Stimulated activated naive CD8-positive, alpha-beta T cell treated with anti-CD3 and anti-CD28 coated beads, Interleukin-15, Interleukin-2, amounts not matched to agents 100 ng/mL and 50 ng/mL, for 24 hours (primary cell): ENCODE measurements at regions not wholly inside any gene's neighbourhood (a gene's known extent, or its start where the extent isn't known, plus 50 kb on each side); places are given as distances from the start of the nearest gene placed in this dataset.

ENCODE experiments used
- H3K27ac Mint-ChIP-seq: one replicate; pipeline ENCODE4 v1.8.0; 2021; ENCODE audit warnings: mild to moderate bottlenecking, mixed read lengths
- H3K27me3 Mint-ChIP-seq: one replicate; pipeline ENCODE4 v1.8.0; 2021; ENCODE audit warnings: mixed read lengths
- H3K36me3 Mint-ChIP-seq: one replicate; pipeline ENCODE4 v1.8.0; 2021; ENCODE audit warnings: low read depth, mixed read lengths
- H3K4me1 Mint-ChIP-seq: one replicate; pipeline ENCODE4 v1.8.0; 2021; ENCODE audit warnings: low read depth, mixed read lengths
- H3K4me3 Mint-ChIP-seq: one replicate; pipeline ENCODE4 v1.8.0; 2021; ENCODE audit warnings: mild to moderate bottlenecking, mixed read lengths
- H3K9me3 Mint-ChIP-seq: one replicate; pipeline ENCODE4 v1.8.0; 2021; ENCODE audit warnings: mixed read lengths

DNA sequence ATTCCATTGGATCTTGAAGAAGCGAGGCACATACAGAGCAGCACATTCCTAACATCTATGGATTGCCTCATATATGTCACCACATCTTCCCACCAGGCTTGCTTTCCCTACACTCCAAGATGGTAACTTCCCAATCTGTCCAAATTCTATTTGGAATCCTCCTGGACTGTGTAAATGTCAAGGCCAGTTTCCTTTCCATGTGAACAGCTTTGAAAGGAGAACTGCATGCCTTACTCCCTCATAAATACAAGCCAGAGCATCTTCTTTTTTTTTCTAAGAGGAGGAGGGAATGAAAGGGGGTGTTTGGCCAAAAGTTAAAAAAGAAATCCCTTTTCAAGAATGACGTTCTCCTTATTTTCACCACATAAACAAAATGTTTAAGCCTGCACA lies 103.8 kb upstream of the OSR1 start:
- no peaks in the 10 kb centered on the region for H3K36me3 Mint-ChIP-seq
- no peak overlapping the region for H3K27ac Mint-ChIP-seq
- peaks cover 11% of the 10 kb centered on the region for H3K27me3 Mint-ChIP-seq
- no peak overlapping the region for H3K4me3 Mint-ChIP-seq
- H3K9me3 Mint-ChIP-seq: no peaks in the 10 kb centered on the region
- H3K4me1 Mint-ChIP-seq: no peaks in the 10 kb centered on the region

DNA sequence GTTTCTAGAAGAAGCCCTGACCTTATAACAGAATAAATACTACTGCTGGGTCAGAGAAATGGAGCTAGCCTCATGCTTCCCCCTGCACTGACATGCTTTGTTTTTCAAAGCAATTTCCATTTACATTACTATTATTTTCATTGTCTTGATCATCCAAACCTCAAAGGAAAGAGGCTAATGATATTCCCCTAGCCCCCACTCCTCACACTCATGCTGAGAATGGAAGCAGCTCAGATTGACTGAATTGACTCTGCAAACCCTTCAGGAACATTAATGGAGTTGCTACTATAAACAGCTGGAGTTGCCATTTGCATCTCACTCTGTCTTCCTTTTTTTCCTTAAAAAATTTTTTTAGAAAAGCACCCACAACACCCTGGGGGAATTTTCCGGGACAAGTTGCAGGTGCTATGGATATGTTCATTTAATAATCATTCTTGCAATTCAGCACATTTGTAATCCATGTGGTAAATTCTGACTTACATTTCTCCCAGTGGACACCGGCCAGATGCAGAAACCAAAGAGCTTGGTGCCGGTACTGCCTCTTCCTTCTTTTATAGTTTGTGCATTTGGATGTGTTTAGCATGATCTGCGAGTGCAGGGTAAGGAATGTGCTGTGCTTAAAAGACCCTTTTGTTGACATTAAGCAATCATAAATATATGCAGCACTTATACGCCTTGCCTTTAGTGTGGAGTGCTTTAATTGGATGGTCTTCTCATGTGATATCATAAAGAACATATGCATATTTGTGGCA lies 103.3 kb upstream of the OSR1 start:
- Mint-ChIP-seq H3K27ac (no peak overlapping the region), H3K27me3 (peaks cover 11% of the 10 kb centered on the region), H3K4me3 (no peak overlapping the region), H3K9me3 (no peaks in the 10 kb centered on the region), H3K4me1 (no peaks in the 10 kb centered on the region), H3K36me3 (no peaks in the 10 kb centered on the region)

DNA sequence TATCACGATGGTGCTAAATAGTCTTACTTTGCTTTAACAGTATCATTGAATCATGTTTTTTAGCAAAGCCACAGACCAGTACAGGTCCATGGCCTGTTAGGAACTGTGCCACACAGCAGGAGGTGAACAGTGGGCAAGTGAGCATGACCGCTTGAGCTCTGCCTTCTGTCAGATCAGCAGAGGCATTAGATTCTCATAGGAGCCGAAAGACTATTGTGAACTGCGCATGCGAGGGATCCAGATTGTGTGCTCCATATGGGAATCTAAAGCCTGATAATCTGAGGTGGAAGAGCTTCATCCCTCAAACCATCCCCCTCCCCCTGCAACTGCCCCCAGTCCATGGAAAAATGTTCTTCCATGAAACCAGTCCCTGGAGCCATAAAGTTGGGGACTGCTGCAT lies 102.3 kb upstream of the OSR1 start:
- no peak overlapping the region for H3K27ac Mint-ChIP-seq
- H3K36me3 Mint-ChIP-seq: no peaks in the 10 kb centered on the region
- H3K9me3 Mint-ChIP-seq: no peaks in the 10 kb centered on the region
- H3K4me1 Mint-ChIP-seq: no peaks in the 10 kb centered on the region
- peaks cover 11% of the 10 kb centered on the region for H3K27me3 Mint-ChIP-seq
- H3K4me3 Mint-ChIP-seq: no peak overlapping the region

DNA sequence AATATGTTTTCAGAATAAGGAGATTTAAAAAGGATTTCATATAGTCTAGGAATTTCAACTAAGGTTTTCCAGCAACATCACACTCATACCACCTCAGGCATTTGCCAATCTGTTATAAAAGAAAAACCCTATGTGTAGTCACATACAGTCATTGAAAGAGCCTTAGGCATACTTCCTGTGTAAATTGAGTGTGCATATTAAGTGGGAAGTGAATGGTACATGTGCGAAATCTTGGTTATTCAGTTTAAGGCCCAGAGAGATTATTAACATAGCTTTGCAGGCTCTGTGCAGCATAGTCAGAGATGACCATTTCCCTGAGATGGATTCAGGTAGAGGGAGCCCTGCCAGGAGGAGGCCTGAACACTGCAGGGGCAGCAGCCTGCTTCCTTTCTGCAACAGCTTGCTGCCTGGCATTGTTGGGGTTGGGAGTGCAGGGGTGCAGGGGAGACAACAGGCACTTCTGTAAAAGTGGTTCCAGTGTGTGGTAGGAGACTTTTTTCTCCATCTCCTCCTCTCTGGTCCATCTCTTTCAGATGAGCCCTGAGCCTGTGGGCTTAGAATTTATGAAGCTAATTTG lies 100.1 kb upstream of the OSR1 start:
- Mint-ChIP-seq H3K36me3 (no peaks in the 10 kb centered on the region), H3K4me3 (no peak overlapping the region), H3K4me1 (no peaks in the 10 kb centered on the region), H3K27ac (no peak overlapping the region), H3K27me3 (peaks cover 9% of the 10 kb centered on the region), H3K9me3 (peaks cover 5% of the 10 kb centered on the region)

DNA sequence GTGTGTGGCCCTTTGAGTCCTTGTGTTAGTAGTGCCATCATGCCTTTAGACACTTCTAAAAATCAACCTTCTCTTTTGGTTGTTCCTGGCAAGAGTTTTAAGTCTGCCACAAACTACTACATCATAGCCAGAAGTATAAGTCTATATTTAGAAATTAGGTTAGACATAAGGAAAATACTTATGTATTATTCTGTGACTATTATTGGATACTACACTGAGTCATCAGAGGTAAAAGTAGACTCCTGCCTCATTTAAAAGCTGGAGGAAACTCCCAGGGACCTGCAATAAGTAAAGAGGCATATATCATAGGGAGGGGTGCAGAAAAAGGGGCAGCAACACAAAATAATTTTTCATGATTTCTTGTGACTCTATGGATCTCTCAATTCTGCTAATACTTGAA lies 99.4 kb upstream of the OSR1 start:
- peaks cover 5% of the 10 kb centered on the region for H3K9me3 Mint-ChIP-seq
- H3K4me1 Mint-ChIP-seq: no peaks in the 10 kb centered on the region
- peaks cover 6% of the 10 kb centered on the region for H3K27me3 Mint-ChIP-seq
- no peak overlapping the region for H3K4me3 Mint-ChIP-seq
- H3K36me3 Mint-ChIP-seq: no peaks in the 10 kb centered on the region
- no peak overlapping the region for H3K27ac Mint-ChIP-seq

DNA sequence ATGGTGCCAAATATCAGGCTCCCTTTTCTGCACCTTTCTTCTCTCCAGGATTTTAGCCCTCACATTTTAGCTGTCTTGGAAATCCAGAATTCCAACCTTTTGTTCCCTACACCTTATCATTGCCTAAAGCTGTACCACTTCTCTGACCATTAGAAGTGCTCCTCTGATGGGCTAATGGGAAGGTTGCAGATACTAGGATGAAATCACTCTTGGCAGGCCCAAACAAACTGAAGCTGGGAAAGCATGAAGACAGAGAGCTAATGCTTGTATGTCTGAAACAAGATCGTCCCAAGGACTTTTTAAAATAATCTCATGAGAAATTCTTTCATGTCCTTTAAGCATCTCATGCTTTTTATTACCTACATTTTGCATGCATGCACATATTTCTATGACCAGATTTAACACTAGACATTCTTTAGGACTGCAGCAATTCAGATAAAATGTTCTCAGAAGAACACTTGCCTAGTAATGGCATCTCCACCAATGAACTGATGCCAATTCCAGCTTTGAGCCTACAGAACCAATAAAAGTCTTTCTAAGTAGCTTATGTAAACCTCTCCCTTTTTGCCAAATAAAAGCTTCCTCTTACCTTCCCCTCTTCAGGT lies 98.4 kb upstream of the OSR1 start:
- no peaks in the 10 kb centered on the region for H3K36me3 Mint-ChIP-seq
- no peak overlapping the region for H3K4me3 Mint-ChIP-seq
- H3K27ac Mint-ChIP-seq: no peak overlapping the region
- H3K4me1 Mint-ChIP-seq: no peaks in the 10 kb centered on the region
- H3K27me3 Mint-ChIP-seq: no peaks in the 10 kb centered on the region
- peaks cover 5% of the 10 kb centered on the region for H3K9me3 Mint-ChIP-seq

DNA sequence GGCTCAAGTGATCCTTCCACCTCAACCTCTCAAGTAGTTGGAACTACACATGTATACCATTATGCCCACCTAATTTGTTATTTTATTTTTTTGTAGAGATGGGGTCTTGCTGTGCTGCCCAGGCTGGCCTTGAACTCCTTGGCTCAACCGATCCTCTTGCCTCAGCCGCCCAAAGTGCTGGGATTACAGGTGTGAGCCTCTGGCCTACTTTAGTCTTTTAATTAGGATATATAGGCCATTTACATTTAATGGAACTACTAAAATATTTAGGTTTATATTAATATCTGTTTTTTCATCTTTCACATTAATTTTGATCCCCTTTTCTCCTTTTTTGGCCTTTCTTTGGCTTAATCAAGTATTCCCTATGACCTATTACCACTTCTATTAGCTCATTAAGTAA lies 95.7 kb upstream of the OSR1 start:
- H3K9me3 Mint-ChIP-seq: peaks cover 5% of the 10 kb centered on the region
- no peaks in the 10 kb centered on the region for H3K27me3 Mint-ChIP-seq
- no peak overlapping the region for H3K27ac Mint-ChIP-seq
- no peaks in the 10 kb centered on the region for H3K36me3 Mint-ChIP-seq
- no peaks in the 10 kb centered on the region for H3K4me1 Mint-ChIP-seq
- H3K4me3 Mint-ChIP-seq: no peak overlapping the region

DNA sequence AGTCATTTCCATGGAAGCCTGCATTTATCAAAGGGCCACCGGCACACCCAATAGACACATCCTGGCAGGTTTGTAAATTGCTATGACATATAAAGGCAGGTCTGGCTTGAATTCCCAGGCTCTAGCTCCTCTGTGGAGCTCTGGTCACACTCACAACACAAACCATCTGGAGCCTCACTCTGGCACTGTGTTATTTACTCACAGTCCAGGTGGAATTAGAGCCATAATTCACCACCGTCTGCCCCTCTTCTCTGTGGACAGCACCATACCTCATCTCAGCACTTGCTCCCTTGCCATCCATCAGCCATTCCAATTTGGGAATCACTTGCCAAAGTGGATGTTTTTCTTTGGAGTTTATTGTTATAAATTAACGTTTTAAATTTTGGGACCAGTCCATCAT lies 84.3 kb upstream of the OSR1 start:
- no peaks in the 10 kb centered on the region for H3K4me1 Mint-ChIP-seq
- no peaks in the 10 kb centered on the region for H3K9me3 Mint-ChIP-seq
- H3K27ac Mint-ChIP-seq: no peak overlapping the region
- H3K4me3 Mint-ChIP-seq: no peak overlapping the region
- H3K27me3 Mint-ChIP-seq: peaks cover 11% of the 10 kb centered on the region
- no peaks in the 10 kb centered on the region for H3K36me3 Mint-ChIP-seq

DNA sequence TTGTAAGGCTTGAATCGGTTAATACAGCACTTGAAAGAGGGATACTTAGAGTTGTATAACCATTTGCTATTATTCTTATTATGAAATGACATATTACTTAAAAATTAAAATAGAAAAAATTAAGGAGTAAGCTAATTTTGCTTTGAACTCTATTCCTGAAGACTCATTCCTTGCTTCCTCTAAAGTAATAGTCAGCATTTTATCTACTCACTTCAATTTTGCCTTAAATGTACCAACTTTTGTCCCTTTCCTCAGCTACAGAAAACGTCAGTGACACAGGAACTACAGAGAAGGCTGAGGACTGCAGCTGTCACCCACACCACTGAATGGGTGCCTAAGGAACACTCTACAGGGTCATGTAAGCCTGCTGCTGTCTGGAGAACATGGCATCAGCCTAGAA lies 80.7 kb upstream of the OSR1 start:
- no peaks in the 10 kb centered on the region for H3K9me3 Mint-ChIP-seq
- H3K4me1 Mint-ChIP-seq: no peaks in the 10 kb centered on the region
- H3K27ac Mint-ChIP-seq: no peak overlapping the region
- H3K4me3 Mint-ChIP-seq: no peak overlapping the region
- no peaks in the 10 kb centered on the region for H3K36me3 Mint-ChIP-seq
- peaks cover 8% of the 10 kb centered on the region for H3K27me3 Mint-ChIP-seq

DNA sequence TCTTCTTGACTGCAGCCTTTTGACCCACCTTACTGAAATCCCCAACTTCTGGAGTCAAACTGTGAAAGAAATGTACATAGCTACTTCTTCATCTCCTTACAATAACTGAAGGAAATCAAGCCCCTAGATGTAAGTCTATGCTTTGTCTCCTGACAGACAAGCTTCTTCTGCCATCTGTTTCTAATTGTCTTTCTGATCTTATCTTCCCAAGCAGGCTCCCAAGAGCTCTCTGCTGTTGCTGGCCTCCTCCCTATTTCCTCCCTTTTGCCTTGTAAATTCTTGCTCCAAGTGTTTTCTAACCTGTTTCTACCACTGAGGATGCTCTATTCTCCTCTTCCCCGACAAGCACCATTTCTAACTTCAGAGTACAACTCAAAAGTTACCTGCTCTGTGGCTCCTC lies 77.4 kb upstream of the OSR1 start:
- H3K27me3 Mint-ChIP-seq: peaks cover 8% of the 10 kb centered on the region
- no peaks in the 10 kb centered on the region for H3K4me1 Mint-ChIP-seq
- no peak overlapping the region for H3K27ac Mint-ChIP-seq
- H3K9me3 Mint-ChIP-seq: no peaks in the 10 kb centered on the region
- H3K4me3 Mint-ChIP-seq: no peak overlapping the region
- no peaks in the 10 kb centered on the region for H3K36me3 Mint-ChIP-seq

DNA sequence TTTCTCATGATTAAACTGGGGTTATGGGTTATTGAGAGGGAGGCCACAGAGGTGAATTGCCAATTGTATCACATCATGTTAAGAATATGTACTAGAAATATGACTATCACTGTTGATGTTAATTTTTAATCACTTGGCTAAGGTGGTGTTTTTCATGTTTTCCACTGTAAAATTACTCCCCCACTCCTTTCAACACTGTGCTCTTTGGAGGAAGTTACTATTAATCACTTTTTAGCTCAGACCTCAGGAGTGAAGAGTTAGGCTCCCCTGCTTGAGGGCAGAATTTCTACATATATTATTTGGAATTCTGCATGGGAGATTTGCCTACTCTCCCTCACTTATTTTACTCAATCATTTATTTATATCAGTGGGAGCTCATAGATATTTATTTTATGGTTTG lies 76.0 kb upstream of the OSR1 start:
- Mint-ChIP-seq H3K9me3 (no peaks in the 10 kb centered on the region), H3K27me3 (peaks cover 8% of the 10 kb centered on the region), H3K27ac (no peak overlapping the region), H3K4me3 (no peak overlapping the region), H3K36me3 (no peaks in the 10 kb centered on the region), H3K4me1 (no peaks in the 10 kb centered on the region)

DNA sequence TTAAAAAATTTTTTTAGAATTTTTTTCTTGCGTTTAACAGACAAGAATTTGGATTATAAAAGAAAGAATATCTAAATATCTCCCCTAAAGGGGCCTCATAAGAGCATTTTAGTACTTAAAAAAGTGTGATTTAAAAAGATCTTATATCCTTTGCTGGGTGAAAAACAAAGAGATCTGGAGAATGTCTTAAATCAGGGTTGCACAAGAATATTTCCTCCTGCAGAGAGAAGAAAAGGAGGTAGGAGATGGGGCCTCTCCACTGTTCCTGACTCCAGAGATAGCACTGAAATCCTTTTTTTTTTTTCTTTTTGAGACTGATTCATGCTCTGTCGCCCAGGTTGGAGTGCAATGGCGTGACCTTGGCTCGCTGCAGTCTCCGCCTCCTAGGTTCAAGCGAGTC lies 68.5 kb upstream of the OSR1 start:
- Mint-ChIP-seq H3K27me3 (peaks cover 17% of the 10 kb centered on the region), H3K4me3 (no peak overlapping the region), H3K27ac (no peak overlapping the region), H3K4me1 (no peaks in the 10 kb centered on the region), H3K9me3 (no peaks in the 10 kb centered on the region), H3K36me3 (no peaks in the 10 kb centered on the region)

DNA sequence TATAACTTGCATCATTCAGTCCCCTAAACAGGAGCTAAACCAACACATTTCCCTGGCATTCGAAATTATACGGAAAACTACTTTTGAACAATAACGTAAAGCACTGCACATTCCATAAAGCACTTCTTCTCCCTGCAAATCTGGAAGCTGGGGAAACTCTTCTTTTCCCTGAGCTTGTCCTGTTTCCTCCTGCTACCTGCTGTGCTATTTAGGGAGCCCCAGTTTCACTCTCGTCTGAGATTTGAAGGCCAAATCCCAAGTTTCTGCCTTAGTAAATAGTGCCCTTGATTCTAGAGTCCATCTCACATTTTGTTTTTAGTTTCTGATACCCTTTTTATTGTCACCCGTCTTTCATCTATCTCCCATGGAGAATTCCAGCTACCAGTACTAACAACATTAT lies 67.7 kb upstream of the OSR1 start:
- no peaks in the 10 kb centered on the region for H3K36me3 Mint-ChIP-seq
- no peak overlapping the region for H3K4me3 Mint-ChIP-seq

DNA sequence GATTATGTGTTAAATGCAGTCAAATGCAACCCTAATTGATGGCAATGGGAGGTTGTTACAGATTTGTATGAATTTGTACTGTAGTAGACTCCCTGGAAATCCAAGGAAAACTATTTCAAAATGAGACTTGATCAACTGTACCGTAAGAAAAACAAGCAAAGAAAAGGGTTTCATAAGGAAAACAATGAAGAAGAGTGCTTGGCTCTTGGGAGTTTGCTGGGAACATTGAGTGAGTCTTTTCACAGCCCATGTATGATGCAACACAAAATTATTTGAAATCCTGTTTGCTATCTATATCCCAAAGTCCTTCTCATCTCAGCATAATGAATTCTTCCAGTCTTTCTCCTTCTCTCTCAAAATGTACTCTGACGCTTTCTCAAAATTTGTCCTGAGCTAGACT lies 67.0 kb upstream of the OSR1 start:
- Mint-ChIP-seq H3K4me3 (no peak overlapping the region), H3K9me3 (no peaks in the 10 kb centered on the region), H3K36me3 (no peaks in the 10 kb centered on the region), H3K27me3 (peaks cover 17% of the 10 kb centered on the region), H3K4me1 (no peaks in the 10 kb centered on the region), H3K27ac (no peak overlapping the region)

More for the DNA sequence above, 67.7 kb upstream of the OSR1 start:
- Mint-ChIP-seq H3K27me3 (peaks cover 17% of the 10 kb centered on the region), H3K4me1 (no peaks in the 10 kb centered on the region), H3K9me3 (no peaks in the 10 kb centered on the region), H3K27ac (no peak overlapping the region)

DNA sequence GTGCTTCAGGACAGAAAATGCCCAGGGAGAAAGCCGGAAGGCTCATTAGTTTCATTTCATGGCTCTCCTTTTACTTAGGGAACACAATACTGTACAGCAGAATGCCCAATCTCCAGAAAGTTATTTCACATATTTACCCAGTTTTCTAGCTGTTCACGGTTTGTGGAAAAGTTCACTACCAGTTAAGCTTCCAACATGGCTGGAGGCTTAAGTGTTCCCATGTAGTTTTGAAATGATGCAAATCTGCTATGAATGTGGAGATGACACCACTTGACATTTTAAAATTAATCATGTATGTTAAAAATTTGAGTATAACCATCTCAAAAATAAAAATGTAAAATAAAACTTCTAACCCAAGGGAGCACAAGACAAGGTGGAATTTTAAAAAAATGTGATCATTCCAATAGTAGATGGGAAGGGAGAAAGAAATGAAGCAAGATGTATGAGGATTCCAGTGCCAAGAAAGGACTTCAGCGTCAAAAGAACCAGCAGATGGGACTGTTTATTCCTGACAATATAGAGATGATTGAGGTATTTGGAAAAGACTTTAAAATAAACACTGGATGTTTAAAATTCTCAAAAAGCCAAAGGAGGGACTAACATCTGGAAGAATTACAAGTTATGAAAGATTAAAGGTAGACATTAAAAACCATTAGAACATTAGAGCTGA lies 60.9 kb upstream of the OSR1 start:
- no peaks in the 10 kb centered on the region for H3K4me1 Mint-ChIP-seq
- H3K36me3 Mint-ChIP-seq: no peaks in the 10 kb centered on the region
- H3K27ac Mint-ChIP-seq: no peak overlapping the region
- H3K27me3 Mint-ChIP-seq: peaks cover 21% of the 10 kb centered on the region
- H3K4me3 Mint-ChIP-seq: no peak overlapping the region
- H3K9me3 Mint-ChIP-seq: no peaks in the 10 kb centered on the region
